Activated CD8-positive, alpha-beta T cell treated with anti-CD3 and anti-CD28 coated beads, Interleukin-2, amount 10 ng/mL, durations not matched to agents 7 days and 5 days (primary cell): ENCODE measurements at regions not wholly inside any gene's neighbourhood (a gene's known extent, or its start where the extent isn't known, plus 50 kb on each side); places are given as distances from the start of the nearest gene placed in this dataset.
"Not testable (repeated sequence)": the region's sequence is repeated elsewhere in the genome, so short reads cannot be mapped to it uniquely, and the experiment has no call there.

Source experiments
- ATAC-seq: fragments of 150-1000 bp; cut with Tn5 transposase; one replicate; pipeline ENCODE4 v1.10.0; 2021; ENCODE audit warnings: moderate library complexity
- CTCF ChIA-PET: fragments of 350-600 bp; sonication (Branson Sonifier 250); formaldehyde crosslinking; loops from one replicate; lab custom pipeline; 2021; ENCODE audit warnings: antibody characterized with exemption; lab: Charles Lee
- POLR2A ChIA-PET: fragments of 350-600 bp; sonication (Branson Sonifier 250); formaldehyde crosslinking; loops from one replicate; lab custom pipeline; 2021; ENCODE audit warnings: antibody characterized with exemption; lab: Charles Lee
- DNase-seq: peaks from one replicate; pipeline ENCODE4 v3.0.0-alpha.2; 2020
- H3K27ac Mint-ChIP-seq: one replicate; pipeline ENCODE4 v1.8.0; 2021; ENCODE audit warnings: mild to moderate bottlenecking, mixed read lengths
- H3K27me3 Mint-ChIP-seq: one replicate; pipeline ENCODE4 v1.8.0; 2021; ENCODE audit warnings: low read depth, mixed read lengths
- H3K36me3 Mint-ChIP-seq: one replicate; pipeline ENCODE4 v1.8.0; 2021; ENCODE audit warnings: low read depth, mixed read lengths
- H3K4me1 Mint-ChIP-seq: one replicate; pipeline ENCODE4 v1.8.0; 2021; ENCODE audit warnings: low read depth, mixed read lengths
- H3K4me3 Mint-ChIP-seq: one replicate; pipeline ENCODE4 v1.8.0; 2021; ENCODE audit warnings: mild to moderate bottlenecking, mixed read lengths
- H3K9me3 Mint-ChIP-seq: one replicate; pipeline ENCODE4 v1.8.0; 2022; ENCODE audit warnings: mixed read lengths; ENCODE audit not compliant: insufficient read depth

DNA sequence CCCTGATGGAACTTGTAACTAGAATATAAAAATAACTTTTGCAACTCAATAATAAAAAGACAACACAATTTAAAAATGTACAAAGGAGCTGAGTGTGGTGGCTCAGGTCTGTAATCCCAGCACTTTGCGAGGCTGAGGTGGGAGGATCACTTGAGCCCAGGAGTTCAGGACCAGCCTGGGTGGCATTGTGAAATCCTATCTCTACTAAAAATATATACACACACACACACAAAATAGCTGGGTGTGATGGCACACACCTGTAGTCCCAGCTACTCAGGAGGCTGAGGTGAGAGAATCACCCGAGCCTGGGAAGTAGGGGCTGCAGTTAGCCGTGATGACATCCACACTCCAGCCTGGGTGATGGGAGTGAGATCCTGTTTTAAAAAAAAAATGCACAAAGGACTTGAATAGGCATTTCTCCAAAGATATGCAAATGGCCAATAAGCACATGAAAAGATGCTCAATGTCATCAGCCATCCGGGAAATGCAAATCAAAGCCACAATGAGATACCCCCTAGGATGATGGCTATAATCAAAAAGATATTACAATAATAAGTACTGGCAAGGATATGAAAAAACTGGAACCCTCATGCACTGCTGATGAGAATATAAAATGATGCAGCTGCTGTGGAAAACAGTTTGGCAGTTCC, 59.8 kb upstream of the SEPTIN5 start:
- H3K9me3 Mint-ChIP-seq: peaks cover 4% of the 10 kb centered on the region
- peaks cover 23% of the 10 kb centered on the region for H3K27me3 Mint-ChIP-seq
- ATAC-seq (no peak), DNase-seq (no peak)
- H3K4me3 Mint-ChIP-seq: no peak overlapping the region
- no peaks in the 10 kb centered on the region for H3K36me3 Mint-ChIP-seq
- H3K27ac Mint-ChIP-seq: no peak overlapping the region
- ChIA-PET CTCF (no interaction called here), POLR2A (no interaction called here)
- no peaks in the 10 kb centered on the region for H3K4me1 Mint-ChIP-seq

DNA sequence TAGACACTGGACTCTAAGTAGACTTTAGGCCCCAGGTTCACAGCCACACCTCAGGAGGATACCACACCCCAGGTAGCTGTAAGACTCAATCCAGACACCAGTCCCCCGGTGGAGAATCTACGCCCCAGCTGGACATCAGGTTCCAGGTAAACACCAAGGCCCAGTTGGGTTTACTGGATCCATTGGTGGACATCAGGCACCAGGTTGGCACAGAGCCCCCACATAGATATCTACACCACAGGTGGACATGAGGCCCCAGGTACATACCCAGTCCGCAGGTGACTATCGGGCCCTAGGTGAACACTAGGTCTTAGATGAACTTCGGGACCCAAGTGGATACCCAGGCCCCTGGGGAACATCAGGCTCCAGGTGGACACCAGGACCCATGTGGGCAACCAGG, 58.9 kb upstream of the SEPTIN5 start:
- no peak for DNase-seq
- no peaks in the 10 kb centered on the region for H3K4me1 Mint-ChIP-seq
- H3K27me3 Mint-ChIP-seq: peaks cover 17% of the 10 kb centered on the region
- H3K27ac Mint-ChIP-seq: no peak overlapping the region
- CTCF ChIA-PET: no interaction called here
- no peak for ATAC-seq
- no peak overlapping the region for H3K4me3 Mint-ChIP-seq
- POLR2A ChIA-PET: no interaction called here
- no peaks in the 10 kb centered on the region for H3K36me3 Mint-ChIP-seq
- no peaks in the 10 kb centered on the region for H3K9me3 Mint-ChIP-seq

DNA sequence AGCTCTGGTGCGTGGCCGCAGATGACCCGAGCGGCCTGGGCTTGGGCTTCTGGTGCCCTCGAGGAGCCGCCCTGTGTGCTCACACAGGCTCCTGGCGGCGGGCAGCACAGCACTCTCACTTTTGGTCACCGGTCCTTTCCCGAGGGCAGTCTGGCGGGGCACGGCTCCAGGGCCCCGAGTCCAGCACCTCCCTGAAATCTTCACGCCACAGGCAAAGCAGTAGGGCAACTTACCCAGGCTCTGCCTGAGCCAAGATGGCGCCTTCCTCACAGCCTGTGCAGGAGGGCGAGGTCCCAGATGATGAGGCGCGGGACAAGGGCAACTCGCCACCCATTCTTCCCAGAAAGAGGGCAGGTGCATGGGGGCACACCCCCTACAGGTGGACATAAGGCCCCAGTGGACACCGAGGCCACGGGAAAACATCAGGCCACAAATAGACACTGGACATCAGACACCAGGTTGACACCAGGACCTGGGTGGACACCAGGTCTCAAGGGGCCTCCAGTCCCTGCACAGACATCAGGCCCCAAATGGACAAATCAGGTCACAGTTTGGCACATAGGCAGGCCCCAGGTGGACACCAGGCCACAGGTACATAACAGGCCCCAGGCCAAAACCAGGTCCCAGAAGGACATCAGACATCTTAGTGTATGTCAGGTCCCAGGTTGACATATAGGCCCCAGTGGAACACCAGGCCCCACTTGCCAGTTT, 57.6 kb upstream of the SEPTIN5 start:
- DNase-seq (no peak), ATAC-seq (no peak)
- POLR2A ChIA-PET: no interaction called here
- H3K27me3 Mint-ChIP-seq: peaks cover 7% of the 10 kb centered on the region
- H3K27ac Mint-ChIP-seq: no peak overlapping the region
- no peaks in the 10 kb centered on the region for H3K4me1 Mint-ChIP-seq
- CTCF ChIA-PET: no interaction called here
- H3K4me3 Mint-ChIP-seq: no peak overlapping the region
- no peaks in the 10 kb centered on the region for H3K9me3 Mint-ChIP-seq
- H3K36me3 Mint-ChIP-seq: no peaks in the 10 kb centered on the region

DNA sequence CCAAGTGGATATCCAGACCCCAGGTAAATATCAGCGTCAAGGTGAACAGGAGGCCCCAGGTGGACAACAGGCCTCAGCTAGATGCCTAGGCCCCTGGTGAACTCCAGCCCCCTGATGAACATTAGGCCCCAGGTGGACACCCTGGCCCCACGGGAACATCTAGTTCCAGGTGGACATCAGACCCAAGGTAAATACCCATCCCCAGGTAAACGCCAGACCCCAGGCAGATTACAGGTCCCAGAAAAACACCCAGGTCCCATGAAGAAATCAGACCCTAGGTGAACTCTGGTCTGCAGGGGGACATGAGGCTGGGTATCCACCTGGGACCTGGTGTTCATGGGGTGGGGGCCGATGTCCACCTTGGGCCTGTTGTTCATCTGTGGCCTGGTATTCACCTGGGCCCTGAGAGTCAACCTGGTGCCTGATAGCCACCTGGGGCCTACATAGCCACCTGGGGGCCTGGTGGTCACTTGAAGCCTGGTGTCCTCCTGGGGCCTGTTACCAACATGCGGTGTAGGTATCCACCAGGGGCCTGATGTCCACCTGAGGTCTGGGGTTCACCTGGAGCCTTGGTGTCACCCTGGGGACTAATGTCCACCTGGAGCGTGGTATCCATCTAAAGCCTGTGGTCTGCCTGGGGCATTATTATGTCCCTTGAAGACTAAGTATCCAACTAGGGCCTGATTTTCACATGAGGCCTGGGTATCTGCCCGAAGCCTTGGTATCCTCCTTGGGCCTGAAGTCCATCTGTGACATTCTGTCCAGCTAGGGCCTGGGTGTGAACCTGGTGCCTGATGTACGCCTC, 56.8 kb upstream of the SEPTIN5 start:
- DNase-seq: no peak
- no peak for ATAC-seq
- Mint-ChIP-seq H3K4me3 (no peak overlapping the region), H3K36me3 (no peaks in the 10 kb centered on the region), H3K4me1 (no peaks in the 10 kb centered on the region), H3K9me3 (no peaks in the 10 kb centered on the region), H3K27me3 (peaks cover 5% of the 10 kb centered on the region), H3K27ac (no peak overlapping the region)
- CTCF ChIA-PET: no interaction called here
- POLR2A ChIA-PET: no interaction called here

DNA sequence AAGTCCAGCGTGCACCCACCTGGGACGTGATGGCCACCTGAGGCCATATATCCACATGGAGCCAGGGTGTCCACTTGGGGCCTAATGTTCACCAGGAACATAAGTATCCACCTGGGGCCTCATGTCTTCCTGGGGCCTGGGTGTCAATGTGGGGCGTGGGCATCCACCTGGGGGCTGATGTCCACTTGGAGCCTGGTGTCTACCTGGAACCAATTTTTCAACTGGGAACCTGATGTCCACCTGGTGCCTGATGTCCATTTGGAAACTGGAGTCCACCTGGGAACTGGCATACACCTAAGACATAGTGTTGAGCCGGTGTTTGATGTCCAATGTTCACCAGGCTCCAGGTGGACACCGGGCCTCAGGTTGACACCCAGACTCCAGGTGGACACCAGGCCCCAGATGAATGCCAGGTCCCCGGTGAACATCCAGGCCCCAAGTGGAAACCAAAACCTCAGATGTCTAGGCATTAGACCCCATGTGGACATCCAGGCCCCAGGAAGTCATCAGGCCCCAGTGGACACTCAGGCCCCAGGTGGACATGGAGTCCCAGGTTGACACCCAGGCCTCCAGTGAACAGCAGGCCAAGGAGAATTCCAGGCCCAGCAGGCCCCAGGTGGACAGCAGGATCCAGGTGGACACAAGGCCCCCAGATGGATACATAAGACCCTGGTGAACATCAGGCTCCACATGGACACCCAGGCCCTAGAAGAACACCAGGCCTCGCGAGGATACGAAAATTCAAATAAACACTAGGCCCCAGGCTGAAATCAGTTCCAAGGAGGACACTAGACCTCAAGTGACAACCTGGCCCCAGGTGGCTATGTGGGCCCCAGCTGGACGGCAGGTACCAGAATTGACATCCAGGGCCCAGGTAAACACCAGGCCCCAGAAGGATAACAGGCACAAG, 56.0 kb upstream of the SEPTIN5 start:
- ATAC-seq: no peak
- DNase-seq: no peak
- no peaks in the 10 kb centered on the region for H3K27me3 Mint-ChIP-seq
- no peaks in the 10 kb centered on the region for H3K36me3 Mint-ChIP-seq
- CTCF ChIA-PET: no interaction called here
- H3K4me1 Mint-ChIP-seq: no peaks in the 10 kb centered on the region
- no peaks in the 10 kb centered on the region for H3K9me3 Mint-ChIP-seq
- H3K27ac Mint-ChIP-seq: no peak overlapping the region
- H3K4me3 Mint-ChIP-seq: no peak overlapping the region
- POLR2A ChIA-PET: no interaction called here

DNA sequence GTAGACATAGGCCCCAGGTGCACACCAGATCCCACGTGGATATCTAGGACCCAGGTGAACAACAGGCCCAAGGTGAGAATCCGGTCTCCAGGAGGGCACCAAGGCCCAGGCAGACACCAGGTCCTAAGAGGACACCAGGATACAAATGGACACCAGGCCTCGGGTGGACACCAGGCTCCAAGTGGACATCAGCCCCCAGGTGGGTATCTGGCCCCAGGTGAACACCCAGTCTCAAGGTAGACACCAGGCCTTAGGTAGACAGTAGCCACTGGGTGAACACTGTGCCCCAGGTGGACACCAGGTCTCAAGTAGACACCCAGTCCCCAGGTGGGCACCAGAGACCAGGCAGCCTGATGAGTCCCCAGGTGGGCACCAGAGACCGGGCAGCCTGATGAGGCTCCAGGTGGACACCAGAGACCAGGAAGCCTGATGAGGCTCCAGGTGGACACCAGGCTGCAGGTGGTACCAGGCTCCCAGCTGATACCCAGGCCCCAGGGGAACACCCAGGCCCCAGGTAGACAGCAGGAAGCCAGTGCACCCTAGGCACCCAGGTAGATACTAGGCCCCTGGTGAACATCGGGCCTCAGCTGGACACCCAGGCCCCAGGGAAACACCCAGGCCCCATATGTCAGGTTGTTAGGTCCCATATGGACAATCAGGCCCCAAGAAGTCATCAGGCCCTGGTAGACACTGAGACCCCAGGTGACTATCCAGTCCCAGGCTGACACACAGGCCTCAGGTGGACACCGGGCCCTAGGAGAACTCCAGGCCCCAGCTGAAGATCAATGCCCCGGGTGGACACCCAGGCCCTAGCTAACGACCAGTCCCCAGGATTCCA, 55.1 kb upstream of the SEPTIN5 start:
- Mint-ChIP-seq H3K9me3 (no peaks in the 10 kb centered on the region), H3K4me1 (no peaks in the 10 kb centered on the region), H3K4me3 (no peak overlapping the region), H3K36me3 (no peaks in the 10 kb centered on the region), H3K27ac (no peak overlapping the region), H3K27me3 (no peaks in the 10 kb centered on the region)
- ChIA-PET CTCF (no interaction called here), POLR2A (no interaction called here)
- DNase-seq (no peak), ATAC-seq (no peak)

DNA sequence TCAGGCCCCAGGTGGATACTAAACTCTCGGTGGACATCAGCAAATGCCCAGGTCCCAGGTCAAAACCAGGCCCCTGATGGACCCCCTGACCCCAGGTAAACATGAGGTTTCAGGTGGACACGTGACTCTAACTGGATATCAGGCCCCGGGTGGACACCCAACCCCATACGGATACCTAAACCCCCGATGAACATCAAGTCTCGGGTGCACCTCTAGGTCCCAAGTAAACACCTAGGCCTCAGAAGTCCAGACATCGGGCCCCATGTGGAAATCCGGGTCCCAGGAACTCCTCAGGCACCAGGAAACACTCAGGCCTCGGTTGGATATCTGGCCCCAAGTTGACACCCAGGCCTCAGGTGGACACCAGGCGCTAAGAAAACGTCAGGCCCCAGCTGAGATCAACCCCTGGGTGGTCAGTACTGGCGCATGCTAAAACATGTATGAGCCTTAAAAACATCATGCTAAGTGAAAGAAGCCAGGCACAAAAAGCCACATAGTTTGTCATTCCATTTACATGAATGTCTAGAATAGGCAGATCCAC, 54.4 kb upstream of the SEPTIN5 start:
- ATAC-seq: no peak
- no peak overlapping the region for H3K4me3 Mint-ChIP-seq
- H3K4me1 Mint-ChIP-seq: no peaks in the 10 kb centered on the region
- H3K27ac Mint-ChIP-seq: no peak overlapping the region
- ChIA-PET POLR2A (no interaction called here), CTCF (no interaction called here)
- no peaks in the 10 kb centered on the region for H3K36me3 Mint-ChIP-seq
- no peaks in the 10 kb centered on the region for H3K9me3 Mint-ChIP-seq
- H3K27me3 Mint-ChIP-seq: no peaks in the 10 kb centered on the region
- no peak for DNase-seq

DNA sequence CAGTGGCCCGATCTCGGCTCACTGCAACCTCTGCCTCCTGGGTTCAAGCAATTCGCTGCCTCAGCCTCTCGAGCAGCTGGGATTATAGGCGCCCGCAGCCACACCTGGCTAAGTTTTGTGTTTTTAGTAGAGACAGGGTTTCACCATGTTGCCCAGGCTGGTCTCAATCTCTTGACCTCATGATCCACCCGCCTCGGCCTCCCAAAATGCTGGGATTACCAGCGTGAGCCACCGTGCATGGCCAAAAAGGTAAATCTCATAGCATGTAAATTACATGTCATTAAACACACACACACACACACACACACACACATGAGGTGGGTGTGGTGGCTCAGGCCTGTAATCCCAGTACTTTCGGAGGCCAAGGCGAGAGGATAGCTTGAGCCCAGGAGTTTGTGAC, 53.7 kb upstream of the SEPTIN5 start:
- H3K9me3 Mint-ChIP-seq, POLR2A ChIA-PET, CTCF ChIA-PET, H3K4me3 Mint-ChIP-seq, H3K27me3 Mint-ChIP-seq, H3K27ac Mint-ChIP-seq, ATAC-seq, H3K4me1 Mint-ChIP-seq, DNase-seq, H3K36me3 Mint-ChIP-seq: not testable (repeated sequence)

DNA sequence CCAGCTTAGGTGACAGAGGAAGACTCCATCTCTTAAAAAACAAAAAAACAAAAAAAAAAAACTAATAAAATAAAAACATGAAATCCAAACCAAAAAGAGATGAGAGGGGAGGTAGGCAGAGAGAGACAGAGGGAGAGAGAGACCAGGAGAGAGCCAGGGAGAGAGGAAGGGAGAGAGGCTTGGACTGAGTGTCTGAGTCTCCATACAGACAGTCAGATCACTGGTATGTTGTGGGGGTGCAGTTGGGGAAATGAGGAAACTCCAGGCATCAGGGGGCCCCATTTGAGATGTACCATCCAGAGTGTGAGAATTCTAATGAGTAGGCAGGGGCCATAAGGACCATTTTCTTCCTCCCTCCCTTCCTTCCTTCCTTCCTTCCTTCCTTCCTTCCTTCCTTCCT, 53.1 kb upstream of the SEPTIN5 start:
- CTCF ChIA-PET: no interaction called here
- Mint-ChIP-seq H3K27ac (no peak overlapping the region), H3K4me1 (no peaks in the 10 kb centered on the region), H3K27me3 (no peaks in the 10 kb centered on the region), H3K36me3 (no peaks in the 10 kb centered on the region), H3K9me3 (no peaks in the 10 kb centered on the region), H3K4me3 (no peak overlapping the region)
- DNase-seq (no peak), ATAC-seq (no peak)
- POLR2A ChIA-PET: no interaction called here

DNA sequence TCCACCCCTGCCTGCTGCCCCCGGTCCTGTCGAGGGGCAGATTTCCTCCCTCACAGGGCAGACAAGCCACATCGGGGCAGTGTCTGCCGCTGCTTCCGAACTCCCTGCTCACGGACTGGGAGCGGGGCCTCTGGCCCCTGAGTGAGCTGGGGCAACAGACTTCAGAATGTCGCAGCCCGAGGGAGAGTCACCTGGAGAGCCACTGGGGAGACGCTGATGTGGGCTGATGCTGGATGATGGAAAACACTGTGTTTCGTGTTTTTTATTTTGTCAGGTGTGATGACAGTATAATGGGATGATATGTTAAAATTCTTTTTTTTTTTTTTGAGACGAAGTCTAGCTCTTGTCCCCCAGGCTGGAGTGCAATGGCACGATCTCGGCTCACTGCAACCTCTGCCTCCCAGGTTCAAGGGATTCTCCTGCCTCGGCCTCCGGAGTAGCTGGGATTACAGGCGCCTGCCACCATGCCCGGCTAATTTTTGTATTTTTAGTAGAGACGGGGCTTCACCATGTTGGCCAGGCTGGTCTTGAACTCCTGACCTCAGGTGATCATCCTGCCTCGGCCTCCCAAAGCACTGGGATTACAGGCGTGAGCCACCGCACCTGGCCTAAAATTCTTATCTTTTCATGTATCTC, 52.1 kb upstream of the SEPTIN5 start:
- POLR2A ChIA-PET, H3K27me3 Mint-ChIP-seq, H3K9me3 Mint-ChIP-seq, H3K36me3 Mint-ChIP-seq, CTCF ChIA-PET, H3K4me3 Mint-ChIP-seq, H3K27ac Mint-ChIP-seq, DNase-seq, H3K4me1 Mint-ChIP-seq, ATAC-seq: not testable (repeated sequence)
